ENCODE measurements at regions not wholly inside any gene's neighbourhood (a gene's known extent, or its start where the extent isn't known, plus 50 kb on each side); places are given as distances from the start of the nearest gene placed in this dataset.

- no peaks in the 10 kb centered on the region for H3K9me3 Mint-ChIP-seq (ENCODE audit: unreplicated experiment)
- peaks cover 4% of the 10 kb centered on the region for H3K27me3 Mint-ChIP-seq (ENCODE audit: unreplicated experiment)
- TF ChIP-seq, protein P1, sequence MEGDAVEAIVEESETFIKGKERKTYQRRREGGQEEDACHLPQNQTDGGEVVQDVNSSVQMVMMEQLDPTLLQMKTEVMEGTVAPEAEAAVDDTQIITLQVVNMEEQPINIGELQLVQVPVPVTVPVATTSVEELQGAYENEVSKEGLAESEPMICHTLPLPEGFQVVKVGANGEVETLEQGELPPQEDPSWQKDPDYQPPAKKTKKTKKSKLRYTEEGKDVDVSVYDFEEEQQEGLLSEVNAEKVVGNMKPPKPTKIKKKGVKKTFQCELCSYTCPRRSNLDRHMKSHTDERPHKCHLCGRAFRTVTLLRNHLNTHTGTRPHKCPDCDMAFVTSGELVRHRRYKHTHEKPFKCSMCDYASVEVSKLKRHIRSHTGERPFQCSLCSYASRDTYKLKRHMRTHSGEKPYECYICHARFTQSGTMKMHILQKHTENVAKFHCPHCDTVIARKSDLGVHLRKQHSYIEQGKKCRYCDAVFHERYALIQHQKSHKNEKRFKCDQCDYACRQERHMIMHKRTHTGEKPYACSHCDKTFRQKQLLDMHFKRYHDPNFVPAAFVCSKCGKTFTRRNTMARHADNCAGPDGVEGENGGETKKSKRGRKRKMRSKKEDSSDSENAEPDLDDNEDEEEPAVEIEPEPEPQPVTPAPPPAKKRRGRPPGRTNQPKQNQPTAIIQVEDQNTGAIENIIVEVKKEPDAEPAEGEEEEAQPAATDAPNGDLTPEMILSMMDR (IDR thresholded peaks at IDR 0.05; ENCODE audit: partially characterized antibody, unreplicated experiment), result no peak
- H3K4me1 Mint-ChIP-seq (ENCODE audit: low read depth, unreplicated experiment), result peaks cover 1% of the 10 kb centered on the region
- no peaks in the 10 kb centered on the region for H3K36me3 Mint-ChIP-seq (ENCODE audit: unreplicated experiment)
- no peak for DNase-seq
- no peak overlapping the region for H3K27ac Mint-ChIP-seq (ENCODE audit: unreplicated experiment)
- H3K4me3 Mint-ChIP-seq (ENCODE audit: unreplicated experiment), result no peak overlapping the region
Measured at GRCh38 chr3:159904911-159905310, 83.7 kb upstream of the IL12A start.

DNA sequence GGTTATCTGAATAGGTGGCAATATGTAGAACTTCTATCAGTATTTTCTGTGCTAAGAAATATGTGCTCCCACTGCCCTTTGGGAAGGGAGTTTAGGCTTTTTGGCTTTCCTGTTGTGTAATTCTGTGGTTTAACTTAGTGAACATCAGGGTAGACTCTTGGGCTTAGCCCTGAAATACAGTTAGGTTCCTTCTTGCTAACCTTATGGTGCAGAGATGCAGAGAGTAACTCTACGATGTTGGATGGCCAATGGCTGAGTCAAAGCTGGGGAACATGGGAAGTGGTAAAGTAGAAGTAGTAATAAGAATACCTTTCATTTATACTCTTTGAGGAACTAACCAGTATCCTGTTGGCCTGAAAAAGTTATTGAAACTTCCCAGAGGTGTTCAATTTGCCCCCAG is 80.8 kb upstream of the IL12A start:
- TF ChIP-seq, protein P1 (IDR thresholded peaks at IDR 0.05; ENCODE audit: partially characterized antibody, unreplicated experiment), result no peak
- no peaks in the 10 kb centered on the region for H3K9me3 Mint-ChIP-seq (ENCODE audit: unreplicated experiment)
- peaks cover 5% of the 10 kb centered on the region for H3K36me3 Mint-ChIP-seq (ENCODE audit: unreplicated experiment)
- no peaks in the 10 kb centered on the region for H3K4me1 Mint-ChIP-seq (ENCODE audit: low read depth, unreplicated experiment)
- no peak overlapping the region for H3K27ac Mint-ChIP-seq (ENCODE audit: unreplicated experiment)
- DNase-seq, result no peak
- H3K27me3 Mint-ChIP-seq (ENCODE audit: unreplicated experiment), result no peaks in the 10 kb centered on the region
- no peak overlapping the region for H3K4me3 Mint-ChIP-seq (ENCODE audit: unreplicated experiment)

GRCh38 chr3:159910991-159911663 is 77.5 kb upstream of the IL12A start:
- no peak for DNase-seq
- TF ChIP-seq, protein P1 (IDR thresholded peaks at IDR 0.05; ENCODE audit: partially characterized antibody, unreplicated experiment), result no peak
- H3K9me3 Mint-ChIP-seq (ENCODE audit: unreplicated experiment), result no peaks in the 10 kb centered on the region
- no peak overlapping the region for H3K27ac Mint-ChIP-seq (ENCODE audit: unreplicated experiment)
- H3K4me3 Mint-ChIP-seq (ENCODE audit: unreplicated experiment), result no peak overlapping the region
- no peaks in the 10 kb centered on the region for H3K4me1 Mint-ChIP-seq (ENCODE audit: low read depth, unreplicated experiment)
- no peaks in the 10 kb centered on the region for H3K27me3 Mint-ChIP-seq (ENCODE audit: unreplicated experiment)
- peaks cover 5% of the 10 kb centered on the region for H3K36me3 Mint-ChIP-seq (ENCODE audit: unreplicated experiment)

DNA sequence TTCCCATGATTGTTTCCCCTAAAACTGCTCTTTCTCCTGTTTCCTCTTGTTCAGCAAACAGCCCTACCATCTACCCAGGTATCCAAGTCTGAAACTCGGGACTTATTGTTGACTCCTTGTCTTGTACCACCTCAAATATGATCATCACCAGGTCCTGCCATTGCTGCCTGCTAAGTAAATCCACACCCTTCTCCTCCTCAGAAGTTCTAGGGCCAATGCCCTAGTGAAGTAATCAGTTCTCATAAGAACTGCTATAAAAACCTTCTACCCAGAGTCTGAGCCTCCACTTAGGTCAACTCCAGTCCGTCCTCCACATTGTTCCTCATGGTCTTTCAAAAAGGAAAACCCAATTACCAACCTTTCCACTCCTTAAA is 77.0 kb upstream of the IL12A start:
- Mint-ChIP-seq H3K36me3 (ENCODE audit: unreplicated experiment) (peaks cover 5% of the 10 kb centered on the region), H3K4me1 (ENCODE audit: low read depth, unreplicated experiment) (no peaks in the 10 kb centered on the region), H3K27me3 (ENCODE audit: unreplicated experiment) (no peaks in the 10 kb centered on the region), H3K9me3 (ENCODE audit: unreplicated experiment) (no peaks in the 10 kb centered on the region), H3K27ac (ENCODE audit: unreplicated experiment) (no peak overlapping the region), H3K4me3 (ENCODE audit: unreplicated experiment) (no peak overlapping the region)
- no peak for DNase-seq
- TF ChIP-seq, protein P1 (IDR thresholded peaks at IDR 0.05; ENCODE audit: partially characterized antibody, unreplicated experiment), result no peak

- Mint-ChIP-seq H3K27ac (ENCODE audit: unreplicated experiment) (no peak overlapping the region), H3K4me1 (ENCODE audit: low read depth, unreplicated experiment) (no peaks in the 10 kb centered on the region), H3K4me3 (ENCODE audit: unreplicated experiment) (no peak overlapping the region), H3K9me3 (ENCODE audit: unreplicated experiment) (no peaks in the 10 kb centered on the region), H3K27me3 (ENCODE audit: unreplicated experiment) (no peaks in the 10 kb centered on the region), H3K36me3 (ENCODE audit: unreplicated experiment) (peaks cover 5% of the 10 kb centered on the region)
- TF ChIP-seq, protein P1 (IDR thresholded peaks at IDR 0.05; ENCODE audit: partially characterized antibody, unreplicated experiment), result no peak
- no peak for DNase-seq
Measured at GRCh38 chr3:159913712-159914414, 74.8 kb upstream of the IL12A start.
